Natural killer cell (primary cell): ENCODE measurements at regions not wholly inside any gene's neighbourhood (a gene's known extent, or its start where the extent isn't known, plus 50 kb on each side); places are given as distances from the start of the nearest gene placed in this dataset.
A peak's percentile ranks its signal among the peaks of the same experiment; 100 is the strongest.

Experiments
- ATAC-seq, 3 donors: fragments of 150-1000 bp in 2 of 3; fragments of 200-7000 bp in 1 of 3; cut with Tn5 transposase; 1 replicate in 1 of 3; 2 replicates in 2 of 3; pipeline ENCODE4 v1.10.0; 2021; ENCODE audit warnings: mild to moderate bottlenecking in 2 of 3, moderate library complexity in 2 of 3
- DNase-seq, 2 donors: peaks; one replicate each; pipeline versions ENCODE4 v3.0.0 to v3.0.0-alpha.2; 2013 to 2021; ENCODE audit warnings: mixed read lengths in 1 of 2
- H3K27ac ChIP-seq: one replicate; pipeline ENCODE4 v1.5.1; 2013; ENCODE audit warnings: mild to moderate bottlenecking, low read length
- H3K27me3 ChIP-seq: one replicate; pipeline ENCODE4 v1.6.1; 2013; ENCODE audit warnings: low read length; ENCODE audit not compliant: control insufficient read depth, insufficient read depth
- H3K36me3 ChIP-seq: one replicate; pipeline ENCODE4 v1.6.1; 2013; ENCODE audit warnings: low read length; ENCODE audit not compliant: control insufficient read depth, insufficient read depth
- H3K4me1 ChIP-seq: one replicate; pipeline ENCODE4 v1.6.1; 2013; ENCODE audit warnings: low read length; ENCODE audit not compliant: control insufficient read depth, insufficient read depth
- H3K4me3 ChIP-seq: one replicate; pipeline ENCODE4 v1.5.1; 2013; ENCODE audit warnings: low read length
- H3K9me3 ChIP-seq: one replicate; pipeline ENCODE4 v1.6.1; 2013; ENCODE audit warnings: low read length; ENCODE audit not compliant: control insufficient read depth, insufficient read depth
- H3K27ac Mint-ChIP-seq, 2 donors: one replicate each; pipeline ENCODE4 v1.8.0; 2022; ENCODE audit warnings: mild to moderate bottlenecking in 2 of 2, mixed read lengths in 2 of 2, moderate library complexity in 1 of 2
- H3K27me3 Mint-ChIP-seq, 2 donors: one replicate each; pipeline ENCODE4 v1.8.0; 2022; ENCODE audit warnings: low read depth in 2 of 2, mixed read lengths in 2 of 2
- H3K36me3 Mint-ChIP-seq: one replicate; pipeline ENCODE4 v1.8.0; 2022; ENCODE audit warnings: mixed read lengths
- H3K4me1 Mint-ChIP-seq, 2 donors: one replicate each; pipeline ENCODE4 v1.8.0; 2022; ENCODE audit warnings: mixed read lengths in 2 of 2
- H3K4me3 Mint-ChIP-seq: one replicate; pipeline ENCODE4 v1.8.0; 2022; ENCODE audit warnings: mild to moderate bottlenecking, moderate library complexity, mixed read lengths
- H3K9me3 Mint-ChIP-seq, 2 donors: one replicate each; pipeline ENCODE4 v1.8.0; 2022; ENCODE audit warnings: mixed read lengths in 2 of 2
- WGBS: methylation state at CpG from one replicate; pipeline ENCODE4 v1.1.7; 2013; ENCODE audit warnings: missing lambda C conversion rate; ENCODE audit not compliant: insufficient coverage; 5-methylcytosine and 5-hydroxymethylcytosine counted together
- intact Hi-C: fragments of 100-400 bp; cut with micrococcal nuclease; formaldehyde crosslinking; loops from one replicate; pipeline ENCODE4 v1.14.2; 2022
- TF ChIP-seq, protein P1 (sequence below): fragments of 200-600 bp; IDR thresholded peaks from one replicate; pipeline ENCODE4 v1.8.0; 2022; ENCODE audit warnings: antibody characterized with exemption

DNA sequence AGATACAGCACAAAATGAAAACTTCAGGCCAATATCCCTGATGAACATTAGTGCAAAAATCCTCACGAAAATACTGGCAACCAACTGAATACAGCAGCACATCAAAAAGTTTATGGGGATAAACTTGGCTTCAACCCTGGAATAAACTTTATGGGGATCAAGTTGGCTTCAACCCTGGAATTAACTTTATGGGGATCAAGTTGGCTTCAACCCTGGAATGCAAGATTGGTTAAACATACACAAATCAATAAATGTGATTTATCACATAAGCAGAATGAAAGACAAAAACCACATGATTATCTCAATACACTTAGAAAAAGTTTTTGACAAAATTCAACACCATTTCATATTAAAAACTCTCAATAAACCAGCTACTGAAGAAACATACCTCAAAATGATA is 213.7 kb upstream of the DMRTA1 start:
- H3K4me3 ChIP-seq = no peak overlapping the region
- 100% methylated on average over 1 of the region's 1 CpG for WGBS
- ATAC-seq (no peak), DNase-seq (no peak)
- TF ChIP-seq, protein P1, sequence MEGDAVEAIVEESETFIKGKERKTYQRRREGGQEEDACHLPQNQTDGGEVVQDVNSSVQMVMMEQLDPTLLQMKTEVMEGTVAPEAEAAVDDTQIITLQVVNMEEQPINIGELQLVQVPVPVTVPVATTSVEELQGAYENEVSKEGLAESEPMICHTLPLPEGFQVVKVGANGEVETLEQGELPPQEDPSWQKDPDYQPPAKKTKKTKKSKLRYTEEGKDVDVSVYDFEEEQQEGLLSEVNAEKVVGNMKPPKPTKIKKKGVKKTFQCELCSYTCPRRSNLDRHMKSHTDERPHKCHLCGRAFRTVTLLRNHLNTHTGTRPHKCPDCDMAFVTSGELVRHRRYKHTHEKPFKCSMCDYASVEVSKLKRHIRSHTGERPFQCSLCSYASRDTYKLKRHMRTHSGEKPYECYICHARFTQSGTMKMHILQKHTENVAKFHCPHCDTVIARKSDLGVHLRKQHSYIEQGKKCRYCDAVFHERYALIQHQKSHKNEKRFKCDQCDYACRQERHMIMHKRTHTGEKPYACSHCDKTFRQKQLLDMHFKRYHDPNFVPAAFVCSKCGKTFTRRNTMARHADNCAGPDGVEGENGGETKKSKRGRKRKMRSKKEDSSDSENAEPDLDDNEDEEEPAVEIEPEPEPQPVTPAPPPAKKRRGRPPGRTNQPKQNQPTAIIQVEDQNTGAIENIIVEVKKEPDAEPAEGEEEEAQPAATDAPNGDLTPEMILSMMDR = no peak
- peaks cover 6% of the 10 kb centered on the region for H3K9me3 ChIP-seq
- intact Hi-C loops = no loop called here
- H3K36me3 ChIP-seq = no peaks in the 10 kb centered on the region
- Mint-ChIP-seq H3K36me3 (no peaks in the 10 kb centered on the region), H3K4me3 (no peak overlapping the region), H3K4me1 (no peaks in the 10 kb centered on the region), H3K9me3 (peaks cover 5 to 6% of the 10 kb centered on the region in 2 donors), H3K27ac (no peak overlapping the region), H3K27me3 (peaks cover 0 to 5% of the 10 kb centered on the region in 2 donors)
- no peaks in the 10 kb centered on the region for H3K4me1 ChIP-seq
- H3K27ac ChIP-seq = no peak overlapping the region
- peaks cover 3% of the 10 kb centered on the region for H3K27me3 ChIP-seq

DNA sequence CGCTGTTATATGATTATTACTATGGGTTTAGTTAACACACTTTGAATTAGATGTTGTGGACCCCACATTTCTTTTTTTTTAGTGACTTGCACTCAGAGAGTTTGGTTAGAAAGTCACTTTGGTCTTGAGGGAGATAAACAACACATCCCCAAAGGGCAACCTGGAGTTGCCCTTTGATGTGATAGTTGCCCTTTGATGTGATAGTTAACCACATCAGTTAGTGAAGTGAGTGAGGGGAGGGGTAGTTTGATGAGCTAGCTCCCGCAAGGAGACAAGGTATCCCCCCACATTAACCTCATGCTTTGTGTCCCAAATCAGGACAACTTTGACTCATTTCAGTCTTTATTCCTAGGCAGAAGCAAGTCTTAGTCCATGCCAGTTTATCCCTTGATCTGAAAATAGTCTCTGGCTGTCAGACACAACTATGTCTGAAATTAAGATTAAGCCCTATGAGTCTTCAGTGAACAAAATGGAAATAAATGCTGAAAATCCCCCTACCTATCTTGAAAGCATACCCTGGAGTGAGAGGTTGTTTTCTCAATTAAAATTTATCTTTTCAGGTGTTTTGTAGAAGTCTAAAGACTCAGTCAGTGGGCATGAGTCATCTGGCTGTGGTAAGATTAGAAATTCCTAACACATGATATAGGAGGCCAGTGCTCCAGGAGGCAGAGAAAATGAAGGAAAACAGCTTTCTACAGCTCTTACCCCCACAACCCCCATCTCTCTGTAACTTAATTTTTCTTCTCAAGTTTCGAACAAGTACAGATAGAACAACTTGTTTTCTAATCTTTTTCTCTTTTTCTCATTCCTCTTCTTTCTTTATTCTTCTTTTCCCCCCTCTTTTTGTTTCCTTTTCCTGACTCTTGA is 208.9 kb upstream of the DMRTA1 start:
- TF ChIP-seq, protein P1 = no peak
- Mint-ChIP-seq H3K27ac (no peak overlapping the region), H3K4me3 (no peak overlapping the region), H3K9me3 (no peaks in the 10 kb centered on the region), H3K4me1 (no peaks in the 10 kb centered on the region), H3K27me3 (peaks cover 0 to 8% of the 10 kb centered on the region in 2 donors), H3K36me3 (no peaks in the 10 kb centered on the region)
- Histone ChIP-seq H3K36me3 (no peaks in the 10 kb centered on the region), H3K27ac (no peak overlapping the region), H3K4me1 (no peaks in the 10 kb centered on the region), H3K4me3 (no peak overlapping the region), H3K27me3 (no peaks in the 10 kb centered on the region), H3K9me3 (no peaks in the 10 kb centered on the region)
- WGBS = 84% methylated on average over 2 of the region's 3 CpGs
- DNase-seq (no peak), ATAC-seq (no peak)
- intact Hi-C loops = no loop called here

DNA sequence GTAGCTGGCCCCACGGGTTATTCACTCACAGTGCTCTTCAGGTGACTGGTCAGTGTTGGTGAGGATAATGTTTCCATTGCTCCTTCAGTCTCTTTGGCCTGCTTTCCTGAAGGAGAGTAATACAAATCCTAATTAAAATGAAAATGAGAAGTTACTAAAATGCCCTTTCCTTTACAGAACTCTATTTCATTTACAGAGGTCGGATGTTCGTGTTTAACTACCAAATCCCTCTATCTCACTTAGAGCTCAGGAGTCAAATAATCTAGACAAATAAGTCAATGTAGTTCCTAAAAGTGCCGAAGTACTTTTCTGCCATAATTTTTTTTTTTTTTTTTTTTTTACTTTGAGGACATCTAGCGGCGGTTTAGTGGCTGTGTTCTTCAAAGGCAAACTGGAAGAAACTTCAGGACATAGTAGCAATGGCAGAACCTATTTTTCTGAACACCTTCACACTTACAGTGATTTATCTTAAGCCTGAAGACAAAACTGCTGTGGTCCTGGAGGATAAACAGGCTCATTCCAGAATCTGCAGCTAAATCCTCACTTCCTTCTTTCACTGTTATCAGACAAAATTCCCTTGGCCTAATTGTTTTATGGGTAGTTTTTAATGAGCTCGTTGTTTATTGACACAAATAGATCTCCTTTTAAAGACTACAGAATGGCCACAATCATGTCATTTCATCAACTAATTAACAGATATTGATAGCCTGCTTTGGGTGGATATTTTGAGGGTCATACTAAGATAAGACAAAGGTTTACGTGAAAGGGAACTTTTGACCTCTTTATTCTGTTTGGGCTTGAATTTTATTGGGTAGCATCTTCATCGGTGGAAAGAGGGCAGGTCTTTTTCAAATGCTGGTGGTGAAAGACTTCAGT is 207.6 kb upstream of the DMRTA1 start:
- DNase-seq = peak in 1 of 2 donors; percentile 23

More for the DNA sequence above, 207.6 kb upstream of the DMRTA1 start:
- Mint-ChIP-seq H3K27me3 (peaks cover 0 to 8% of the 10 kb centered on the region in 2 donors), H3K9me3 (no peaks in the 10 kb centered on the region), H3K4me1 (no peaks in the 10 kb centered on the region), H3K36me3 (no peaks in the 10 kb centered on the region), H3K27ac (no peak overlapping the region), H3K4me3 (no peak overlapping the region)
- WGBS = 12% methylated on average over 7 of the region's 9 CpGs
- TF ChIP-seq, protein P1 = no peak
- intact Hi-C loops = no loop called here
- ATAC-seq = no peak
- no peaks in the 10 kb centered on the region for H3K36me3 ChIP-seq
- no peaks in the 10 kb centered on the region for H3K9me3 ChIP-seq
- H3K27me3 ChIP-seq = no peaks in the 10 kb centered on the region
- no peaks in the 10 kb centered on the region for H3K4me1 ChIP-seq
- no peak overlapping the region for H3K27ac ChIP-seq
- no peak overlapping the region for H3K4me3 ChIP-seq
